ENCODE measurements at regions not wholly inside any gene's neighbourhood (a gene's known extent, or its start where the extent isn't known, plus 50 kb on each side); places are given as distances from the start of the nearest gene placed in this dataset.

DNA sequence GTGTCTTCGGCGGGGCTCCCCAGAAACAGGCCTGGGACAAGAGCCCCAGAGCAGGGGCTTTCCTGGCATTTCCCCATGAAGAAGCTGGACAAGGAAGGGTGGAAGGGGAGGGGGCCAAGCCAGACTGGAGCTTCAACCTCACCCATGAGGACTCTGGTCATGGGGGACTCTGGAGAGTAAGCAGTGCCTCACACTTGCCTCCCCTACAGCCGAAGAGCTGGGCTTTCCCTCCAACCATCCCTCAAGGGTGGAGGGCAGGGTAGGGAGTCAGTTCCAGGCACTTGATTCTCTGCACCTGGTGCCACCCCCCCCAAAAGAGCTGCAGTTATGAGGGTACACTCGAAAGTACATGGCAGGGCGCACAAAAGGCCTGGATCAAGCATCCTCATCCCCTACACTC, 246.6 kb downstream of the TFCP2L1 start:
- no peak for TF ChIP-seq GATA1 (IDR thresholded peaks at IDR 0.05; ENCODE audit: low read depth, low read length)
- TF ChIP-seq POLR2A (IDR thresholded peaks at IDR 0.05; ENCODE audit: low read length) = no peak
- no peak for DNase-seq

DNA sequence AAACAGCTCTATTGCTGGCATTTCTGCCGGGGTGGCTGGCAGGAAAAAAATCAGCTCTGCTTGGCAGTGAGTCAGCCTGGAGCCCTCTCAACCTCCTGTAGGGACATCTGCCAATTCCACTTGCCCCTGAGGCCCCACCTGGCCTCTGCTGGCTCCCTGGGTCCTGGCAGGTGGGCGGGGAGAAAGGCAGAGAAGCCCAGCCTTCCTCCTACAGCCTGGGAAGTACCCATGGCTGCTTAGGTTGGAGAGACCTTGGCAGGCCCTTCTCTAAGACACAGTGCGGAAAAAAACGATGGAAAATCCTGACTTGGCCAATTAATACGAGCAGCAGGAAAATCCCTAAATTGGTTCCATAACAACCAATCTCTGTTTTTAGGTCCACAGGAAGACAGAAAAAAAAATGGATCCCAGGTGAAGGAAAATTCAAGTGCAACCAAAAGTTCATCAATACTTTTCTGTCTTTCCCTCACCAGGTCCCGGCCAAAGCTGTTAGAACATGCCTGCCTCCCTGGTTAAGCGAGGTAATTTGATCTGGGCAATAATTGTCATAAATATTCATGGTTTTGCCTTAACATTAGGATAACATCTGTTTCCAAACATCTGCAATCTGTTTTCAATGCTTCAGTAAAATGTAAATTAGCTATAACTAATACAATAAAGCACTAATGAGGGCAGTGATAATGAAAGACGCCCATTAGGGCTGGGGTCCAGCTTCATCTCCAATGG, 245.9 kb downstream of the TFCP2L1 start:
- TF ChIP-seq GATA1 (IDR thresholded peaks at IDR 0.05; ENCODE audit: low read depth, low read length) (no peak), POLR2A (IDR thresholded peaks at IDR 0.05; ENCODE audit: low read length) (no peak)
- no peak for DNase-seq

DNA sequence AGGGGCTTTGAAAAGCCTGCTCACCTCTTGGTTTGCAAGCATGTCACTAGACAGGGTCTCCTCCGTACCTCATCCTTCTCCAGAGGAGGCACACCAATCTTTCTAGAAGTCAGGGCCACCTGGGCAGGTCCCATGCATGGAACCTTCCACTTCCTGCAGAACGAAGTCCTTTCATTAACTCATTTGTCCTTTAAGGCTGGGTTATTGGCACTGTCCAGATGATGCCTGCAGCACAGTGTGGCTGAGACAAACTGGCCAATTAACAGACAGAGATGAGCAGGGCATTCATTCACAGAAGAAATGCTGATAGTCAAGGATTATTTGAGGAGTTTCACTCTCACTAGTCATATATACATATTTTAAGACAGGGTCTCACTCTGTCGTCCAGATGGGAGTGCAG, 245.3 kb downstream of the TFCP2L1 start:
- TF ChIP-seq POLR2A (IDR thresholded peaks at IDR 0.05; ENCODE audit: low read length) (no peak), GATA1 (IDR thresholded peaks at IDR 0.05; ENCODE audit: low read depth, low read length) (no peak)
- no peak for DNase-seq

DNA sequence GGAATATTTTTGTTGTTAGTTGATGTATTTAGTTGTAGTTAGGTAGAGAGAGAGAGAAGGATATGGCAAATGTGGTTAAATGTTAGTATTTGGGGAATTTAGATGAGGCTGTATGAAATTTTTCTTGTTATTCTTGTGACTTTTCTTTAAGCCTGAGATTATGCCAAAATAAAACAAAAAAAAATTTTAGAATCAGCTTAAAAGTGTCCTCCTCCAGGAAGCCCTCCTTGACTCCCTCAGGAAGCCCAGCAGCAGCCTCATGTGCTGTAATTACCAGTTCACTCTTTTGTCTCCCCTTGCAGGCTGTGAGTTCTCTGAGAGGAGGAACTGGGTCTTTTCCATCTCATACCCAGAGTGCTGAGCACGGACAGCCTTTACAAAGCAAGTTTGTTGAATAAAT, 243.5 kb downstream of the TFCP2L1 start:
- DNase-seq = no peak
- TF ChIP-seq GATA1 (IDR thresholded peaks at IDR 0.05; ENCODE audit: low read depth, low read length) (no peak), POLR2A (IDR thresholded peaks at IDR 0.05; ENCODE audit: low read length) (no peak)

DNA sequence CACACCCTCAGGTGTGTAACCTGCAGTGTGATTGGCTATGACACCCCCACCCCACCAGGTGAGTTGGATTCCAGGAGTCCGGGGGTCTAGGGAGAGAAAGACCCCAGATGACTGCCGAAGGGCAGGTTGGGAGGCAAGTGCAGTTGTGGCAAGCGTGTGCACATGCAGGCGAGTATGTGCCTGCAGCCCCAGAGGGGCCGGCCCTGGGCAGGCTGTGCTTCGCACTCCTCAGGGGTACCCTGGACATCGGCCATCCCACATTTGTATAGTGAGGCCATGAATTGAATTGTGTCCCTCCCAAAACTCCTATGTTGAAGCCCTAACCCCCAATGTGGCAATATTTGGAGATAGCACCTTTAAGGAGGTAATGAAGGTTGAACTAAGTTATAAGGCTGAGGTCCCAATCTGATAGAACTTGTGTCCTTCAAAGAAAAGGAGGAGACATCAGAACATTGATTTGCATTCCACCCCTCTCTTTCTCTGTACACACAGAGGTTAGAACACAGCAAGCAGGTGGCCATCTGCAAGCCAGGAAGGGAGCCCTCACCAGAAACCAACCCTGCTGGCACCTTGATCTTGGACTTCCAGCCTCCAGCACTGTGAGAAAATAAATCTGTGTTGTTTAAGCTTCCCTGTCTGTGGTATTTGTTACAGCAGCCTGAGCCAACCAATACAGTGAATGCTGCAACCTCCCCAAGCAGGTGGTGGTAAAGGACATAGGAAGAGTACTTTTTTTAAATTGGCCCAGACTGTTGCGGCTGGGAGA, 241.8 kb downstream of the TFCP2L1 start:
- DNase-seq = no peak
- TF ChIP-seq GATA1 (IDR thresholded peaks at IDR 0.05; ENCODE audit: low read depth, low read length) = no peak
- TF ChIP-seq POLR2A (IDR thresholded peaks at IDR 0.05; ENCODE audit: low read length) = no peak

DNA sequence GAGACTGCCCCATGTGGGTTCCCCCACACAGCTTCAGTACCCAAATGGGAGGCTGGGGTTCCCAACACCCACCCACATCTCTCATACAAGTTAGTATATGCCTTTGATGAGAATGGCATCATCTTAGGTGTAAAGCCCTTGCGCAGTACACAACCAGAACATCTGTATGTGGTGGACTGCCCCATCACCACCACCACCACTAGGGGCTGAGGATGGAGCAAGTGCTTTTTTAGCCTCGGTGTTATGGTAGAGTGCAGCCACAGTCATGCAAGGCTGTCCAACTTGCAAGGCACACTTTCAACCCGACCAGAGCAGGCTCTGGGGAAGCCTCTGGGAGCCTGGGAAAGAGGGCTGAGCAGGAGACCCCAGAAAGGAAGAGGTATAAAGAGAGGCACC, 241.2 kb downstream of the TFCP2L1 start:
- TF ChIP-seq POLR2A (IDR thresholded peaks at IDR 0.05; ENCODE audit: low read length) = no peak
- TF ChIP-seq GATA1 (IDR thresholded peaks at IDR 0.05; ENCODE audit: low read depth, low read length) = no peak
- no peak for DNase-seq

DNA sequence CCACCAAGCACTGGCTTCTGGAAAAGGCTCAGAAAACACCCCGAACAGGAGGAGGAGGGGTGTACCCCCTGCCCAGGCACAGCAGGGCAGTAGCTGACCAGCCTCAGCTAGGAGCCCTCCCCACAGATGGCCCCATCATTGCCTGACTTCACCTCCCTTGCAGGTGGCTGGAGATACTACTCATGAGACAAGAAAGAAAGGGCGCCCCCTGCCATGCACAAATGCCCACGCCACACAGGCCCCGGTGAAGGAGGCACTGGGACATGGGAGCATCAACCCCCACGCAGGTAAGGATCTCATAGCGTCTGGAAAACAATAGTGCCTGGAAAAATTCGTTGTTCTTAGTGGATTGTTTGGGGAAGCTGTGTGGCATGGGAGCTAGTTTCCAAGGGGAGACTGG, 240.6 kb downstream of the TFCP2L1 start:
- DNase-seq = peak in 1 of 2 experiments; percentile 17
- no peak for TF ChIP-seq GATA1 (IDR thresholded peaks at IDR 0.05; ENCODE audit: low read depth, low read length)
- TF ChIP-seq POLR2A (IDR thresholded peaks at IDR 0.05; ENCODE audit: low read length) = no peak

DNA sequence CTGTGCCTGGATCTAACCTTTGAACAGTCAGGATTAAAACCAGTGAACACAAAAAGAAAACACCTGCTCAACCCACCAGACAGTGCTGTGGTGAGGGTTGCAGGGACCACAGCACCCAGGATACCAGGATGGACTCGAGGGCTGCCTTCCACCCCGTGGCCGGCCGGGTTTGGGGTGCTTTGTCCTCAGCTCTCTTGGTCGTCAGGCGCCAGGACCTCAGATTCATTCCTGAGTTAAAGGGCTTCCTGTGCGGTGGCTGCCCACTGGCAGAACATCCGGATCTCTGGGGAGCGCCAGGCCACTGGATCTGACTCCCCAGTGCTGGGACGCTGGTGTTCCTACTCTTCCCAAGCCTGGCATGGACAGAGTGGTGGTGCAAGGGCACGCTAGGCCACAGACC, 239.8 kb downstream of the TFCP2L1 start:
- TF ChIP-seq POLR2A (IDR thresholded peaks at IDR 0.05; ENCODE audit: low read length) (no peak), GATA1 (IDR thresholded peaks at IDR 0.05; ENCODE audit: low read depth, low read length) (no peak)
- DNase-seq = no peak

DNA sequence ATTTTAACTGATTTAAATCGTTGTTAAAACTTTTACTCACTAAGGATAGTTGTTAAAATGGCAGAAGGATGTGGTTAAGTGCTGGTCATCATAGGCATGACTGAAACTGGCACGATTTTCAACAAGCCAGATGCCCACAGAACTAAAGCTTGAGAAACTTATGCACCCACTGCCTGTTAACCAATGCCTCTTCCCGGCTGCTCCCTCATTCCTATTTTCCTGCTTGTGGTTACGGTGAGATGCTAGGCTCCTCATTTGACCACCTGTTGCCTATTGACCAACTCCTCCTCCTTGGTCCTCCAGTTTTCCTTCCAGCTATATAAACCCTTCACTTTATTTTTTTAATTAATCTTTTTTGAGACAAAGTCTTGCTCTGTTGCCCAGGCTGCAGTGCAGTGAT, 238.7 kb downstream of the TFCP2L1 start:
- TF ChIP-seq GATA1 (IDR thresholded peaks at IDR 0.05; ENCODE audit: low read depth, low read length) (no peak), POLR2A (IDR thresholded peaks at IDR 0.05; ENCODE audit: low read length) (no peak)
- no peak for DNase-seq

DNA sequence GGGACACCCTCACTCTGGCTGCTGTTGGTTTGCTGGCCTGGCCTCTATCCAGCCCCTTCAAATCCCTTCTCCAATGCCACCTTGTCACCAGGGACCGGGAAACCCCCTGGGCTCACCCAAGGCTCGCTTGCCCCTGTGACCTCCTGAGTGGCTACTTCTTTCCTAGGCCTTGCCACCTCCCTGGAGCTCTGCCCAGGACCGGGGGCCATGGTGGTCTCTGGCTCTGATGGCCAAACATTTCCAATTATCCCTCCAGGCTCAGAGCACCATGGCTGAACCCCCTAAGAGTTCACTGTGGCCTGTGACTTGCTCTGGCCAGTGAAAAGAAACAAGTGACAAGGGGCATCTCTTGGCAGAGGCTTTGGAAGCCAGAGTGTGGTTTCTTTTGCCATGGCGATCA, 237.6 kb downstream of the TFCP2L1 start:
- no peak for TF ChIP-seq POLR2A (IDR thresholded peaks at IDR 0.05; ENCODE audit: low read length)
- TF ChIP-seq GATA1 (IDR thresholded peaks at IDR 0.05; ENCODE audit: low read depth, low read length) = no peak
- DNase-seq = no peak

DNA sequence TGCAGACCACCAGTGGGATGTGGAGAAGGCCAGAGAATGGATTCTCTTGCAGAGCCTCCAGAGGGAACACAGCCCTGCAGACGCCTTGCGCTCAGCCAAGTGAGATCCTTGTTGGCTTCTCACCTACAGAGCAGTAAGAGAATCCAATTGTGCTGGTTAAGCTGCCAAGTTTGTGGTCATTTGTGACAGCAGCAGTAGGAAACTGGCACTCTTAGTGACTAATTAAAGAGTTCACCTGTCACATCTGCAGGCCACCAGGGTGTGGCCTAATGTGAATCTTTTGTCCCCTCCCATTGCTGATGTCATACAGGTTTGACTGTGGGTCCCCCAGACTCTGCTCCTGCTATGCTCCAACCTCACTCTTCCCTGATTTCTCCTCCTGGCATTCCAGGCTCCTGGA, 235.9 kb downstream of the TFCP2L1 start:
- TF ChIP-seq POLR2A (IDR thresholded peaks at IDR 0.05; ENCODE audit: low read length) (no peak), GATA1 (IDR thresholded peaks at IDR 0.05; ENCODE audit: low read depth, low read length) (no peak)
- no peak for DNase-seq

DNA sequence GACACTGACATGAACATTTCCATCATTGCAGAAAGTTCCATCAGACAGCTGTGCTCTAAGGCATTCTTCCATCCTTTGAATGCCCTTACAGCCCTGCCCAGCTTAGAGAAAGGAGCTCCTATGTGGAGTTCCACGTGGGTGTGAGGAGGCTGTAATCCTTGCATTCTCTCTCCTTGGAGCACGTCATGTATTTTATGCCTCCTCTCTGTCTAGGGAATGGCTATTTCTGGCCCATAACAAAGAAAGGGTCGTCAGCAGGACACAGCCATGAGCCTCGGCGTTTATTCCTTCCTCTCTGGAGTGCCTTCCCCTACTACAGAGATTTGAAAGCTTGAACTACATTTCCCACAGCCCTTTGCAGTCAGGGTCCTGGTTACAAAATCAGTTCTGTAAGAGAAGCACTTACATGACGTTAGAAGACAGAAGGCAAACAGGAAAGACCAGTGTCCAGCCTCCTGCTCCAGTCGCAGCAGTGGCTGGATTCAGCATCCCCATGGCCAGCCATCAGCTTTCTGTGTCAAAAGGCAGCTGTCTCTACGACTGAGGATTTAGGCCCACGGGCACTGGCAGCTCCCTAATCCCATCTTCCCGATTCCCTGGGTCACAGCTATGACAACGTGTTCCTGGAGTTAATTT, 234.9 kb downstream of the TFCP2L1 start:
- no peak for DNase-seq
- TF ChIP-seq POLR2A (IDR thresholded peaks at IDR 0.05; ENCODE audit: low read length) (no peak), GATA1 (IDR thresholded peaks at IDR 0.05; ENCODE audit: low read depth, low read length) (no peak)

DNA sequence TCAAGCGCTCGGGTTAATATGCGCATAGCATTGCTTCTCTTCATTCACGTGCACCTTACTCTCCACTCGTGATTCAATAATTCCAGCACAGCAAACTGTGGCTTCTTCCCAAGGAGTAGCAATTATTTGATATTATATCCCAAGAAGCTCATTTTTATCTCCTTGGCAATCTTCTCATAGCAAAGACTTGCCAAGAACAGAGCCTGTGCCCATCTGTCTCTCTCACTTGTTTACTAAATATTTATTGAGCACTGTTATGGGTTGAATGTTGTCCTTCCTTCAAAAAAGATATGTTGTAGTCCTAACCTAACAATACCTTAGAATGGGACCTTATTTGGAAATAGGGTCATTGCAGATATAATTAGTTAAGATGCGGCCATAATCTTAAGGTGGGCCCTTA, 233.7 kb downstream of the TFCP2L1 start:
- no peak for DNase-seq

DNA sequence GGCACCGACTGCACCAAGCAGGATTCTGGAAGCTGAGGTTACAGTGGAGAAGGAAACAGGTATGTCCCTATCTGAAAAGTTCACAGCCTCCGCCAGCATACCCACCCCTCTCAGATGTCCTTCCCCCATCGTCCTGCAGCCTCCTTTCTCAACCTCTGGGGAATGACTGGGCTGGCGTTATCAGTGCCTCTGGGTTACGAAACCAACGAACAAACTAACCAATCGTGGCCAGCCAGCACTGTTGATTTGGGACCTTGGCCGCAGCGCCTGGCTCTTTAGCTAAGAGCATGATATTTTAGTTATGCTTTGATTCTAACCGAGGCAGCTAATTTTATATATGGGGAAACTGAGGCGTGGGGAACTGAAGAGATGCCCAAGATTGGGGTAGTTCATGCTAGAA, 233.0 kb downstream of the TFCP2L1 start:
- TF ChIP-seq GATA1 (IDR thresholded peaks at IDR 0.05; ENCODE audit: low read depth, low read length) = no peak
- no peak for DNase-seq

More for the DNA sequence above, 233.7 kb downstream of the TFCP2L1 start:
- TF ChIP-seq GATA1 (IDR thresholded peaks at IDR 0.05; ENCODE audit: low read depth, low read length) (no peak), POLR2A (IDR thresholded peaks at IDR 0.05; ENCODE audit: low read length) (no peak)

Measured in erythroblast (primary cell).